Activated T-helper 1 cell treated with anti-CD3 and anti-CD28 coated beads, Interleukin-12 subunit alpha, Interleukin-12 subunit beta, Interleukin-2, Interleukin-4 antibody, amounts not matched to agents 30 ng/mL and 10 ng/mL and 1 ng/mL, durations not matched to agents 14 hours and 24 hours and 36 hours (primary cell): ENCODE measurements at regions not wholly inside any gene's neighbourhood (a gene's known extent, or its start where the extent isn't known, plus 50 kb on each side); places are given as distances from the start of the nearest gene placed in this dataset.
"Not testable (repeated sequence)": the region's sequence is repeated elsewhere in the genome, so short reads cannot be mapped to it uniquely, and the experiment has no call there.

Experiments used
- DNase-seq: peaks from one replicate; pipeline ENCODE4 v3.0.0; 2021; ENCODE audit warnings: low spot score
- H3K27ac Mint-ChIP-seq: one replicate; pipeline ENCODE4 v1.8.0; 2021; ENCODE audit warnings: mild to moderate bottlenecking, mixed read lengths
- H3K27me3 Mint-ChIP-seq: one replicate; pipeline ENCODE4 v1.8.0; 2022; ENCODE audit warnings: mild to moderate bottlenecking, moderate library complexity, mixed read lengths; ENCODE audit not compliant: insufficient read depth
- H3K36me3 Mint-ChIP-seq: one replicate; pipeline ENCODE4 v1.8.0; 2021; ENCODE audit warnings: low read depth, mixed read lengths
- H3K4me1 Mint-ChIP-seq: one replicate; pipeline ENCODE4 v1.8.0; 2021; ENCODE audit warnings: low read depth, mixed read lengths
- H3K4me3 Mint-ChIP-seq: one replicate; pipeline ENCODE4 v1.8.0; 2021; ENCODE audit warnings: mild to moderate bottlenecking, moderate library complexity, mixed read lengths
- H3K9me3 Mint-ChIP-seq: one replicate; pipeline ENCODE4 v1.8.0; 2021; ENCODE audit warnings: mixed read lengths
- intact Hi-C: fragments of 100-400 bp; cut with micrococcal nuclease; formaldehyde crosslinking; loops from one replicate; pipeline ENCODE4 v1.15.1; 2024

DNA sequence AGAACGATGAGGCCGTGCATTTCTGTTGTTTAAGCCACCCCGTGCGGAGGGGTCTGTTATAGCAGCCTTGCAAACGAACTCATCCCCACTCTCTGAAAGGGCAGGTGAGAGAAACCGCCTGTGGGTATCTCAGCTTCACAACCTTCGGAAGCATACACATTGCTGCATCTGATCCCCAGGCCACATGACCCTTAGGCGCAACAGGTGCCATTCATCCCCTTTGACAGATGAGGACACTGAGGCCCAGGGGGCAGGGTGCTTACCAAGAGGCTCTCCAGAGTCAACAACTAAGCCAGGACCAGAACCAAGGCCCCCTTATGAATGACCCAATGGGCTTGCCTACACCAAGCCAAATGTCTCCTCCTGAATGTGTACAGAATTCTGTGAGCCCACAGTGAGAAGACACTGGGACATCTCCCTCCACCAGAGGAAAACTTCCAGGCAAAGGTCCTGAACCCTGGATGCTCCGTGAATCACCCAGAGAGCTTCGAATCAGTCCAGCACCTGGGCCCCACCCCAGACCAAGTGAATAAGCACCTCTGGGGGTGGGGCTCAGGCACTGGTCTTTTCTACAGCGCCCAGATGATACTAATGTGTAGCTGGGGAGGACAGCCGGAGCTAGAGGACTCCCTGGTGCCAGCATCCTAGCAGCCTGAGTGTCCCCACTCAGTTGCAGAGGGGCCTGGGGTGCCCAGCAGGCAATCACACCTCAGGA, 83.2 kb downstream of the BUD13 start:
- DNase-seq: no peak
- Mint-ChIP-seq H3K9me3 (no peaks in the 10 kb centered on the region), H3K36me3 (no peaks in the 10 kb centered on the region), H3K4me1 (no peaks in the 10 kb centered on the region), H3K27me3 (peaks cover 10% of the 10 kb centered on the region), H3K27ac (no peak overlapping the region), H3K4me3 (no peak overlapping the region)
- intact Hi-C loops: loop anchor here (2.0 kb wide), 1 partner anchor 1355 kb away; no protein-coding TSS in a partner anchor

DNA sequence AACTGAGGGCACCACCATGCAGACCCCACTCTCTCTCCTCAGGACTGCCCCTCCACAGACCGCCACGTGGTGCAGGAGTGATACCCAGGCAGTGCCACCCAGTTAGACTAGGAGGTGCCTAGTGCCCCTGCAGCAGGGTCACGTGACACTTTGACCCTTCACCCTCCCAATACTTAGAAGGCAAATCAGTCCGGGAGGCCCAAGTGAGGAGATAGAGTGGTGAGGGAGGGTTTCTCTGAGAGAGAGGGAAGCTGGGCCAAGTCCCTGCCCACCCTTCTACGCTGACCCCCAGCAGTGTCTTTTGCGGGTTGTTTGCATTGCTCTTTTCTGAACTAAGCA, 84.6 kb downstream of the BUD13 start:
- Mint-ChIP-seq H3K9me3 (no peaks in the 10 kb centered on the region), H3K4me1 (no peaks in the 10 kb centered on the region), H3K27ac (no peak overlapping the region), H3K27me3 (peaks cover 20% of the 10 kb centered on the region), H3K4me3 (no peak overlapping the region), H3K36me3 (no peaks in the 10 kb centered on the region)
- DNase-seq: no peak
- intact Hi-C loops: no loop called here

DNA sequence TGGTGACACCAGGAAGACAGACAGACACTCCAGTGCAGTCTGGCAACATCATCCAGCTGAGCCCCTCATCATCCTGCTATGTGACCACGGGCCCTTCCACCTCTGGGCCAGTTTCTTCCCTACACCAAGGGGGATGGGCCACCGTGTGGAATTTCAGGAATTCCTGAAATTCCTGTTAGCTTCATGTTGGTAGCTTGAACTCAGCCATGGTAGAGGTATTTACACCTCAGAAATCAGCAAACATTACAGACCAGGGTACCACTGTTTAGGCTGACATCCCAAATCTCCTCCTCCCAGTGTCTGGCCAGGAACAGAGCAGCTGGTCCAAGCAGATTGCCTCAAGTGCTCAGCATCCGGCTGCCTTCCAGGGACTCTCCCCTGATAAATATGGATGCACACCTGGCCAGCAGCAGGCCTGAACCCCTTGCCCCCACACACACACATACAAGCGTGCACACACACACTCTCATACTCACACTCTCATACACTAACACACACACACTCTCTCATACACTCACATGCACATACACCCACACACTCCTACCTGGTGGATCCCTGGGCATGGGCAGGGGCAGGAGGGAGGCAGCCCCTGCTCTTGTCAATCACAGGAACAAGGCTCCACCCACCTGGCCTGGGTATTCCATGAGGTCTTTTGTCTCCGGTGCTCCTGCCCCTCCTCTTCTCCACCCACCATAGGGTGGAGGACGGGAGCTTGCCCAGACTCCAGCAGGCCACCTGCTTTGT, 85.2 kb downstream of the BUD13 start:
- Mint-ChIP-seq H3K27me3 (peaks cover 24% of the 10 kb centered on the region), H3K27ac (no peak overlapping the region), H3K9me3 (no peaks in the 10 kb centered on the region), H3K4me1 (no peaks in the 10 kb centered on the region), H3K36me3 (no peaks in the 10 kb centered on the region), H3K4me3 (no peak overlapping the region)
- intact Hi-C loops: no loop called here
- no peak for DNase-seq

DNA sequence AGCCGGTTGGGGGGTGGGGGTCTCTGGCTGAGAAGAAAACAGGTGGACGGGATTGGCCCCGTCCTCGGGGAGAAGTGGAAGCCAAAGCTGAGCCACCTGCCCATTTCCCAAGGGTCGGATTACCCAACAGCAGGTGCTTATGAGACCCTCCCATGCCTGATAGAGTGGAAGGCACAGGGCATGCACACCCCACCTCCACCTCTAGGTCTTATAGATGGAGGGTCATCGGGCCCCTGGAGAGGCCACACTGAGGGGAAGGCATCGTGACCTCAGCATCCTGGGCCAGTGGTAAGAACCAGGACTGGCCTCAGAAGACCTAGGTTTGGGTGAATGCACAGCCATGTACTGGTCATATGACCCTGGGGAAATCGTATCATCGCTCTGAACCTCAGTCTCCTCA, 85.9 kb downstream of the BUD13 start:
- no peaks in the 10 kb centered on the region for H3K9me3 Mint-ChIP-seq
- no peak overlapping the region for H3K27ac Mint-ChIP-seq
- H3K4me1 Mint-ChIP-seq: no peaks in the 10 kb centered on the region
- H3K4me3 Mint-ChIP-seq: no peak overlapping the region
- intact Hi-C loops: no loop called here
- H3K36me3 Mint-ChIP-seq: no peaks in the 10 kb centered on the region
- peaks cover 24% of the 10 kb centered on the region for H3K27me3 Mint-ChIP-seq
- DNase-seq: no peak

DNA sequence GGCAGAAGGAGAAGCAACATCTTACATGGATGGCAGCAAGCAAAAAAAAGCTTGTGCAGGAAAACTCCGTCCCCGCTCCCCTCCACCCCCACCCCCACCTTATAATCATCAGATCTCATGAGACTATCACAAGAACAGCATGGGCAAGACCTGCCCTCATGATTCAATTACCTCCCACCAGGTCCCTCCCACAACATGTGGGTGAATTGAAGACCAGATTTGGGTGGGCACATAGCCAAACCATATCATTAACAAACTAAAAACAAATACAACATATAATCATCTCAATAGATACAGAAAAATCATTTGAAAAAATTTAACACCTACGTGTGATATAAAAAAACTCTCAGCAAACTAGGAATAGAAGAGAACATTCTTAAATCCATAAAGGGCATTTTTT, 88.8 kb downstream of the BUD13 start:
- Mint-ChIP-seq H3K27me3 (peaks cover 31% of the 10 kb centered on the region), H3K4me3 (no peak overlapping the region), H3K27ac (no peak overlapping the region), H3K36me3 (no peaks in the 10 kb centered on the region), H3K4me1 (no peaks in the 10 kb centered on the region), H3K9me3 (no peaks in the 10 kb centered on the region)
- intact Hi-C loops: no loop called here
- no peak for DNase-seq

DNA sequence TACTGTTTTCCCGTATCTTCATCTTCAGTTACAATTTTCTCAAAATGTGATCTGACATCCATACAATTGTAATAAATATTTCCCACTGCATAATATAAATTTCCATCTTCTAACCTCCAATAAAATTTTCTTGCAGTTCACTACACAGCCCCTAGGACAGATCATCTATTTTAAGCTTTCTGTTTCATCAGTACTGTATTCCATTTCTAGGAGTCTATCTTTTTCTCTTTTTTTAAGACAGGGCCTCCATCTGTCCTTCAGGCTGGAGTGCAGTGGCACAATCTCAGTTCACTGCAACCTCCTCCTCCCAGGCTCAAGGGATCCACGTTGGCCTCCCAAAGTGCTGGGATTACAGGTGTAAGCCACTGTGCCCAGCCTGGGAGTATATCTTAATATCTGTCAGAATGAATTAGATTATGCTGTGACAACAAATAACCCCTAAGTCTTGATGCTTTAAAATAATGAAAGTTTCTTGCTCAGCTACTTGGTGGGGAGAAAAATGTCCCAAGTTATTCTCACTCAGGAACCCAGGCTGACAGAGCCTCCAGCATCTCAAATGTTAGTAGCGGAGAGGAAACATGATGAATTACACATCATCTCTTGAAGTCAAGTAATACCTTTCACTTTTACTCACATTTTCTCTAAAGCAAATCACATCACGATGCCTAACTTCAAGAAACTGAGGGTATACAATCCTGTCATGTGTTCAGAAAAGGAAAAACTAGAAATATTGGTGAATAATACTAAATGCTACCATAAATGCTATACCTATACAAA, 92.2 kb downstream of the BUD13 start:
- Mint-ChIP-seq H3K27me3 (peaks cover 25% of the 10 kb centered on the region), H3K4me1 (no peaks in the 10 kb centered on the region), H3K27ac (no peak overlapping the region), H3K9me3 (no peaks in the 10 kb centered on the region), H3K4me3 (no peak overlapping the region), H3K36me3 (no peaks in the 10 kb centered on the region)
- no peak for DNase-seq
- intact Hi-C loops: no loop called here

DNA sequence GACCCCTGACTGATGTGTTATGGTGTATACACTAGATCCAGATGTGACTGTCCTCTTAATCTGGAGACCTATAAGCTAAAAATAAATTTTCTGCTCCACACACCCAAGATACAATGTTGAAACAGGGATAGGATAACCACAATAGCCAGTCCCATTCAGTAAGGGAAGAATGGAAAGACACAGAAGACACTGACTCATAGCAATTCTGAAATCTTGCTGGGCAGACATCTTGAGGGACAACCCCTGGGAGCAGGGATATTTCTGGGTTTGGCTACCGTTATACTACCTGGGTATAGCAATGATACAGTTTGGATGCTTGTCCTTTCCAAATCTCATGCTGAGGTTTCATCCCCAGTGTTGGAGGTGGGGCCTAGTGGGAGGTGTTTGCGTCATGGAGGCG, 93.9 kb downstream of the BUD13 start:
- Mint-ChIP-seq H3K27me3 (peaks cover 16% of the 10 kb centered on the region), H3K4me3 (no peak overlapping the region), H3K4me1 (no peaks in the 10 kb centered on the region), H3K27ac (no peak overlapping the region), H3K9me3 (no peaks in the 10 kb centered on the region), H3K36me3 (no peaks in the 10 kb centered on the region)
- intact Hi-C loops: no loop called here
- DNase-seq: no peak

DNA sequence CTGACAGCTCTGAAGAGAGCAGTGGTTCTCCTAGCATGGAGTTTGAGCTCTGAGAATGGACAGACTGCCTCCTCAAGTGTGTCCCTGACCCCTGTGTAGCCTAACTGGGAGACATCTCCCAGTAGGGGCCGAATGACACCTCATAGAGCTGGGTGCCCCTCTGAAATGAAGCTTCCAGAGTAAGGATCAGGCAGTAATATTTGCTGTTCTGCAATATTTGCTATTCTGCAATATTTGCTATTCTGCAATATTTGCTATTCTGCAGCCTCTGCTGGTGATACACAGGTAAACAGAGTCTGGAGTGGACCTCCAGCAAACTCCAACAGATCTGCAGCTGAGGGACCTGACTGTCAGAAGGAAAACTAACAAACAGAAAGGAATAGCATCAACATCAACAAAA, 105.5 kb downstream of the BUD13 start:
- peaks cover 15% of the 10 kb centered on the region for H3K9me3 Mint-ChIP-seq
- DNase-seq, H3K4me3 Mint-ChIP-seq, H3K36me3 Mint-ChIP-seq, intact Hi-C loops, H3K27me3 Mint-ChIP-seq, H3K27ac Mint-ChIP-seq, H3K4me1 Mint-ChIP-seq: not testable (repeated sequence)

DNA sequence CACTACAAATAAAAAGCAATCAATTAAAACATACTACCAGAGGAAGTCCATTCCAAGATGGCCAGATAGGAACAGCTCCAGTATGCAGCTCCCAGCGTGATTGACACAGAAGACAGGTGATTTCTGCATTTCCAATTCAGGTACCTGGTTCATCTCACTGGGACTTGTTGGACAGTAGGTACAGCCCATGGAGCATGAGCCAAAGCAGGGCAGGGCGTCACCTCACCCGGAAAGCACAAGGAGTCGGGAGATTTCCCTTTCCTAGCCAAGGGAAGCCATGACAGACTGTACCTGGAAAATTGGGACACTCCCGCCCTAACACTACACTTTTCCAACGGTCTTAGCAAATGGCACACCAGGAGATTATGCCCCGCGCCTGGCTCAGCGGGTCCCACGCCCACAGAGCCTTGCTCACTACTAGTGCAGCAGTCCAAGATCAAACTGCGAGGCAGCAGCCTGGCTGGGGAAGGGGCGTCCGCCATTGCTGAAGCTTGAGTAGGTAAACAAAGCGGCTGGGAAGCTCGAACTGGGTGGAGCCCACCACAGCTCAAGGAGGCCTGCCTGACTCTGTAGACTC, 106.0 kb downstream of the BUD13 start:
- not testable (repeated sequence) for H3K36me3 Mint-ChIP-seq, H3K27me3 Mint-ChIP-seq

DNA sequence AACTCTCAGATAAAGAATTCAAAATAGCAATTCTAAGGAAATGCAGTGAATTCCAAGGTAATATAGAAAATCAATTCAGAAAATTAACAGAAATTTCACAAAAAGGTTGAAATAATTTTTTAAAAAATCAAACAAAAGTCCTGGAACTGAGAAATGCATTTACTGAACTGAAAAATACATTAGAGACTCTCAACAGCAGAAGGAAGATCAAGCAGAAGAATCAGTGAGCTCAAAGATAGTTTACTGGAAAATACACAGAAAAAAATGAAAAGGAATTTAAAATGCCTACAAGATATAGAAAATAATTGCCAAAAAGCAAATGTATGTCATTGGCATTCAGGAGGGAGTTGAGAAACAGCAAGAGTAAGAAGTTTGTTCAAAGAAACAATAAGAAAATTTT, 107.3 kb downstream of the BUD13 start:
- Mint-ChIP-seq H3K36me3 (no peaks in the 10 kb centered on the region), H3K9me3 (peaks cover 15% of the 10 kb centered on the region), H3K4me1 (no peaks in the 10 kb centered on the region), H3K4me3 (no peak overlapping the region), H3K27me3 (peaks cover 3% of the 10 kb centered on the region), H3K27ac (no peak overlapping the region)
- DNase-seq: no peak
- intact Hi-C loops: no loop called here

More for the DNA sequence above, 106.0 kb downstream of the BUD13 start:
- DNase-seq, H3K4me1 Mint-ChIP-seq, H3K27ac Mint-ChIP-seq, H3K4me3 Mint-ChIP-seq, intact Hi-C loops: not testable (repeated sequence)
- H3K9me3 Mint-ChIP-seq: peaks cover 15% of the 10 kb centered on the region

DNA sequence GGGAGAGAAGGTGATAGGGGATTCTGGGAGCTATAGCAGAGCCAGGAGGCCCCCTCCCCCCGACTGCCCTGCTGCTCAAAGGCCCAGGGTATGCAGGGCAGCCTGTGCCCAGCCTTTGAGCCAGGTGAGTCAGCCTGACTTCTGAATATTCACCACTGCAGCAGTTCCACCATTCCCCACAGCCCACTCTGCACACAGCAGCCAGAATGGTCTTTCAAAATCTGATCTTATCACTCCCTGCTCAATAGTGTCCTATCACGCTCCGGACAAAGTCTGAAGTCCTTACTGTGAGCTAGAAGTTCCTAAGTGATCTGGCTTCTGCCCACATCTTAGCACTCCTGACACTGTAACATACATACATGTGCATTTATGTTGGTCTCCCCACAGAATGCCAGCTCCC, 111.7 kb downstream of the BUD13 start:
- Mint-ChIP-seq H3K27ac (no peak overlapping the region), H3K27me3 (peaks cover 6% of the 10 kb centered on the region), H3K36me3 (no peaks in the 10 kb centered on the region), H3K9me3 (peaks cover 10% of the 10 kb centered on the region), H3K4me3 (no peak overlapping the region), H3K4me1 (no peaks in the 10 kb centered on the region)
- intact Hi-C loops: no loop called here
- DNase-seq: no peak

DNA sequence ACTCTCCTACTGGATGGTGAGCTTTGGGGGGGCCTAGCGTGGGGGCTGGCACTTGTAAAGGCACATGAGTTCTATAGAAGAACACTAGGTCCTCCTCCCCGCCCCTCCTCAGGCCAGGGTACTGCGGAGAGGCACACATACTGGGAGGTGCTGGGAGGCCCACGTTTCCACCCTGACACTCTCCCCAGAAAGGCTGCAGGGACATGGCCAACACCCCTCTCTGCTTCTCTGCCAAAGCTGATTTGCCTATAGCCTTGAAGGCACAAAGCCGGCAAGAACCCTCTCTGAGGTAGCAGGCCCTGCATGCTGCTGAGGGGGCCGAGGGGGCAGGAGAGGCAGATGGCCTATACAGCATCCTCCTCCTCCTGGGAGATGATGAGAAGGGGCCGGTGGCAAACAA, 112.8 kb downstream of the BUD13 start:
- Mint-ChIP-seq H3K4me3 (no peak overlapping the region), H3K9me3 (peaks cover 3% of the 10 kb centered on the region), H3K4me1 (no peaks in the 10 kb centered on the region), H3K36me3 (no peaks in the 10 kb centered on the region), H3K27ac (no peak overlapping the region), H3K27me3 (peaks cover 6% of the 10 kb centered on the region)
- DNase-seq: no peak
- intact Hi-C loops: no loop called here
